Urinary bladder (tissue), 3 donors: ENCODE measurements at regions not wholly inside any gene's neighbourhood (a gene's known extent, or its start where the extent isn't known, plus 50 kb on each side); places are given as distances from the start of the nearest gene placed in this dataset.
A peak's percentile ranks its signal among the peaks of the same experiment; 100 is the strongest.

Experiments used
- DNase-seq: peaks from one replicate; pipeline ENCODE4 v3.0.0-alpha.2; 2015; ENCODE audit errors: extremely low spot score
- H3K27ac ChIP-seq: one replicate; pipeline ENCODE4 v1.5.1; 2013; ENCODE audit warnings: low read depth, mild to moderate bottlenecking, moderate library complexity
- H3K36me3 ChIP-seq: one replicate; pipeline ENCODE4 v1.6.1; 2013; ENCODE audit warnings: mild to moderate bottlenecking, moderate library complexity; ENCODE audit not compliant: insufficient read depth
- H3K4me1 ChIP-seq: one replicate; pipeline ENCODE4 v1.6.1; 2013; ENCODE audit warnings: mild to moderate bottlenecking, moderate library complexity; ENCODE audit not compliant: insufficient read depth
- H3K4me3 ChIP-seq: one replicate; pipeline ENCODE4 v1.5.1; 2013; ENCODE audit warnings: low read depth, low read length
- WGBS: extraction: QIAGEN DNeasy Blood & Tissue Kit; methylation state at CpG from one replicate; pipeline ENCODE4 v1.1.7; 2013; 5-methylcytosine and 5-hydroxymethylcytosine counted together
- donor health status: healthy with polysubstance abuse.
- donor health status: healthy.

- H3K36me3 ChIP-seq, result no peaks in the 10 kb centered on the region
- no peaks in the 10 kb centered on the region for H3K4me1 ChIP-seq
- DNase-seq, result no peak
- 86% methylated on average over 3 of the region's 3 CpGs for WGBS
- no peak overlapping the region for H3K4me3 ChIP-seq
- H3K27ac ChIP-seq, result no peak overlapping the region
These were observed 96.0 kb upstream of the OSMR start for GRCh38 chr5:38749861-38750260.

DNA sequence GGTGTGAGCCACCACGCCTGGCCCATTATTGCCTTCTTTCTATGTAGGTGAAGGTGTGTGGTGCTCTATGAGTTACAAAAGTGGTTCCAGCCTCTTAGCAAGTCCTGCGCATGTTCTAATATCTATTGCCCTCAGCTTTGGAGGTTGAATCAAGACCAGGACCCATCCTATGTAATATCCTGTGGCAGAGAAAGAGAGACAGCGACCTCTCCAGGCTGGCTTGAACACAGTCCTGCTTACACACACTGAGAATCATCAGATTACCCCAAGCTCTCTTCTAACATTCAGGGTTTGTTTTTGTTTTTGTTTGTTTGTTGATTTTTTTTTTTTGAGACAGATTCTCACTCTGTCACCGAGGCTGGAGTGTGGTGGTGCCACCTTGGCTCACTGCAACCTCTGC is 94.7 kb upstream of the OSMR start:
- Histone ChIP-seq H3K27ac (no peak overlapping the region), H3K4me3 (no peak overlapping the region), H3K36me3 (no peaks in the 10 kb centered on the region), H3K4me1 (no peaks in the 10 kb centered on the region)
- WGBS, result 81% methylated on average over 4 of the region's 4 CpGs
- no peak for DNase-seq

GRCh38 chr5:38752012-38752536 is 93.7 kb upstream of the OSMR start:
- Histone ChIP-seq H3K27ac (no peak overlapping the region), H3K4me1 (no peaks in the 10 kb centered on the region), H3K36me3 (no peaks in the 10 kb centered on the region), H3K4me3 (no peak overlapping the region)
- WGBS, result 88% methylated on average over 6 of the region's 6 CpGs
- DNase-seq, result no peak

DNA sequence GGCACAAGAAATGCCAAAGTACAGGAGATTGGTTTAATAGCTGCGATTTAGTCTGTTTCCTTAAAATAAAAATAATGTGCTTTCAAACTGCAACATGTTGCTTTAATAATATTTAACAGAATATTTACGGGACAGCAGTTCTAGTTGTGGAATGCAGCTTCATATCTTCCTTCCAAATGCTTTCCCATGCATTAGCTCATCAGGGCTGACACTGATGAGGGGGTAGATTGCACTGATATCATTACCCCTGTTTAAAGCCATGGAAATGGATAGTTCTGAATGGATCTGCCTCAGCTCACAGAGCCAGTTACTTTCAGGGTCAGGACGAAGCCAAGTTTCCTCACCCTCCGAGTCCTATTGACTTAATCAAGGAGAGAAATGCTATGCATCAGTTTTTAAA is 93.2 kb upstream of the OSMR start:
- DNase-seq, result no peak
- H3K27ac ChIP-seq, result no peak overlapping the region
- H3K4me1 ChIP-seq, result no peaks in the 10 kb centered on the region
- no peaks in the 10 kb centered on the region for H3K36me3 ChIP-seq
- H3K4me3 ChIP-seq, result no peak overlapping the region
- 66% methylated on average over 4 of the region's 4 CpGs for WGBS

- DNase-seq, result no peak
- no peak overlapping the region for H3K27ac ChIP-seq
- WGBS, result 66% methylated on average over 3 of the region's 3 CpGs
- no peak overlapping the region for H3K4me3 ChIP-seq
- H3K4me1 ChIP-seq, result no peaks in the 10 kb centered on the region
- H3K36me3 ChIP-seq, result no peaks in the 10 kb centered on the region
These were observed 92.7 kb upstream of the OSMR start for GRCh38 chr5:38753141-38753540.

DNA sequence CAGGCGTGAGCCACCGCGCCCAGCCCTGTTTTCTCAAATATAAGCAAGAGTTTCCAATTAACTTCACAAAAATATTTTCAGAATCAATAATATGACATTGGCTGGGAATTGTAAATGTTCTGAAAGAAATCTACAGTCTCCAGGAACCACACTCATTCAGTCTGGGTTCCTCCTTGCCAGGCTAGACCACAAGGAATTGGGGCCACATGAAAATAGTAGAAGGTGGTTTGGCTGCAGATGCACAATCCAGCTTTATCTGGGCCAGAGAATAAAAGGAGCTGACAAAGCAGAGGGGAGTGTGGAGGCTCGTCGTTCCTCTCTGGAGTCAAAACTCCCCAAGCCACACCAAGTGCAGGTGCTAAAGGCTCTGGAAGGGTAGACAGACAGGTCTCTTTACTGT is 92.0 kb upstream of the OSMR start:
- DNase-seq, result no peak
- Histone ChIP-seq H3K36me3 (no peaks in the 10 kb centered on the region), H3K4me3 (no peak overlapping the region), H3K27ac (no peak overlapping the region), H3K4me1 (no peaks in the 10 kb centered on the region)
- 83% methylated on average over 5 of the region's 5 CpGs for WGBS

- 69% methylated on average over 2 of the region's 2 CpGs for WGBS
- Histone ChIP-seq H3K36me3 (no peaks in the 10 kb centered on the region), H3K4me1 (no peaks in the 10 kb centered on the region), H3K27ac (no peak overlapping the region), H3K4me3 (no peak overlapping the region)
- DNase-seq, result no peak
These were observed 90.6 kb upstream of the OSMR start for GRCh38 chr5:38755181-38755580.

GRCh38 chr5:38756068-38756467 is 89.7 kb upstream of the OSMR start:
- no peak overlapping the region for H3K4me3 ChIP-seq
- no peaks in the 10 kb centered on the region for H3K4me1 ChIP-seq
- H3K36me3 ChIP-seq, result no peaks in the 10 kb centered on the region
- DNase-seq, result no peak
- 100% methylated on average over 3 of the region's 3 CpGs for WGBS
- no peak overlapping the region for H3K27ac ChIP-seq

- 84% methylated on average over 3 of the region's 3 CpGs for WGBS
- Histone ChIP-seq H3K36me3 (no peaks in the 10 kb centered on the region), H3K4me3 (no peak overlapping the region), H3K4me1 (no peaks in the 10 kb centered on the region), H3K27ac (no peak overlapping the region)
- no peak for DNase-seq
These were observed 88.2 kb upstream of the OSMR start for GRCh38 chr5:38757451-38758245.

- Histone ChIP-seq H3K4me3 (no peak overlapping the region), H3K27ac (no peak overlapping the region), H3K36me3 (no peaks in the 10 kb centered on the region), H3K4me1 (no peaks in the 10 kb centered on the region)
- peak; percentile 55 for DNase-seq
- WGBS, result 17% methylated on average over 10 of the region's 10 CpGs
These were observed 86.8 kb upstream of the OSMR start for GRCh38 chr5:38758774-38759600.

- DNase-seq, result no peak
- Histone ChIP-seq H3K36me3 (no peaks in the 10 kb centered on the region), H3K4me3 (no peak overlapping the region), H3K4me1 (no peaks in the 10 kb centered on the region), H3K27ac (no peak overlapping the region)
- WGBS, result 62% methylated on average over 4 of the region's 4 CpGs
These were observed 80.8 kb upstream of the OSMR start for GRCh38 chr5:38764937-38765391.

GRCh38 chr5:38765399-38765861 is 80.4 kb upstream of the OSMR start:
- no peaks in the 10 kb centered on the region for H3K4me1 ChIP-seq
- no peak overlapping the region for H3K4me3 ChIP-seq
- H3K36me3 ChIP-seq, result no peaks in the 10 kb centered on the region
- no peak for DNase-seq
- no peak overlapping the region for H3K27ac ChIP-seq
- 49% methylated on average over 5 of the region's 5 CpGs for WGBS

DNA sequence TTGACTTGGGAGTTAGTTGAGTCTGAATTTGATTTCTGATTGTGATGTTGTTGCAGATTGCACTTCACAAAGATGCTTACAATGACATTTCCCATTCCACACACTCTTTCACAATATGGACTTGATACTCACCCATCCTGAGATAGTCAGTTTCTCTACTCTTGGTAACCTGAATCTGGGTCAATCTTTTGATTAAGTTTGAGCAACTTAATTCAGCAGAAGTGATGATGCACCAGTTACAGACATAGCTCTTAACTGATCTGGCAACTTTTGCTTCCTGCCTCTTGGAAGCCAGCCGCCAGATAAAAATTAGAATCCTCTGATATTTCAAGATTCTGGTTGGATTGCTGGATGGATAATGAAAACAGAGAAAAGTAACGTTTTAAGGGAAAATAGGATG is 79.7 kb upstream of the OSMR start:
- WGBS, result 71% methylated on average over 2 of the region's 2 CpGs
- Histone ChIP-seq H3K4me3 (no peak overlapping the region), H3K36me3 (no peaks in the 10 kb centered on the region), H3K27ac (no peak overlapping the region), H3K4me1 (no peaks in the 10 kb centered on the region)
- DNase-seq, result no peak
